ENCODE measurements at regions not wholly inside any gene's neighbourhood (a gene's known extent, or its start where the extent isn't known, plus 50 kb on each side); places are given as distances from the start of the nearest gene placed in this dataset.

DNA sequence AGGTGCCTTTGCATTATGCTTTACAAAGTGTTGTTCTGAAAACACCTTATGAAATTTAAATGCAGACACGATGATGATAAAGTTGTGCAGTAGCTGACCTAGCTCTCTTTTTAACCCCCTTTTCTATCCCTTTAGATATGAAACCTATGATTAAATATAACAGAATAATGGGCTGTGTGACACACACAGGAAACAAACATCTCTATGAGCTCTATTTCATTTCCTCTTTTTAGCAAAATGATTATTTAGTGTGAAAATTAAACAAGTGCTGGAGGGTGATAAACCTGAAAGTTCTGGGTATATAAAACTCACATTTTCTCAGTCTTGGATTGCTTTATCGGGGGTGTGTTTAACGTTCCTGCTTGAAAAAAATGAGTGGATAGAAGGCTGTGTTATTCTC is 1310.5 kb upstream of the CELF2 start:
- ChIA-PET POLR2A (no interaction called here), CTCF (no interaction called here)
- Histone ChIP-seq H3K9me1 (replicated peaks; ENCODE audit: control insufficient read depth, extremely low read depth, insufficient read depth, low read length) (no peaks in the 10 kb centered on the region), H3K36me3 (ENCODE audit: control insufficient read depth in 2 of 2, extremely low read depth in 1 of 2, insufficient read depth in 2 of 2, low read length in 2 of 2) (no peaks in the 10 kb centered on the region), H3K4me3 (replicated peaks in 1 of 3; ENCODE audit: insufficient read depth in 1 of 3, low read depth in 1 of 3, low read length in 3 of 3) (no peak overlapping the region), H3K27ac (ENCODE audit: insufficient read depth, low read depth, low read length) (no peak overlapping the region), H3K79me2 (ENCODE audit: control insufficient read depth, insufficient read depth, low read length) (no peaks in the 10 kb centered on the region), H3K4me1 (ENCODE audit: control insufficient read depth, extremely low read depth, insufficient read depth, low read length) (no peaks in the 10 kb centered on the region), H3K9me3 (replicated peaks; ENCODE audit: control insufficient read depth, insufficient read depth, low read length) (no peaks in the 10 kb centered on the region), H3K4me2 (ENCODE audit: insufficient read depth, low read length) (no peak overlapping the region), H2AFZ (ENCODE audit: low read depth, low read length) (no peak overlapping the region), H3K27me3 (ENCODE audit: control insufficient read depth in 2 of 2, insufficient read depth in 2 of 2, low read length in 2 of 2) (no peaks in the 10 kb centered on the region), H4K20me1 (replicated peaks; ENCODE audit: control insufficient read depth, extremely low read depth, insufficient read depth, low read length) (no peaks in the 10 kb centered on the region), H3K9ac (replicated peaks; ENCODE audit: extremely low read depth, insufficient read depth, low read length) (no peak overlapping the region)
- intact Hi-C loops (cut with micrococcal nuclease) (no loop called here), dilution Hi-C loops (cut with MboI; ENCODE audit: extremely low pct_ligation_motif_present, low sequenced_read_pairs) (no loop called here)
- TF ChIP-seq FOS (IDR thresholded peaks at IDR 0.05; ENCODE audit: borderline replicate concordance, insufficient read depth, low read length): no peak
- TF ChIP-seq POLR2A (IDR thresholded peaks at IDR 0.05; ENCODE audit: low read depth, low read length): no peak
- TF ChIP-seq, protein P1, sequence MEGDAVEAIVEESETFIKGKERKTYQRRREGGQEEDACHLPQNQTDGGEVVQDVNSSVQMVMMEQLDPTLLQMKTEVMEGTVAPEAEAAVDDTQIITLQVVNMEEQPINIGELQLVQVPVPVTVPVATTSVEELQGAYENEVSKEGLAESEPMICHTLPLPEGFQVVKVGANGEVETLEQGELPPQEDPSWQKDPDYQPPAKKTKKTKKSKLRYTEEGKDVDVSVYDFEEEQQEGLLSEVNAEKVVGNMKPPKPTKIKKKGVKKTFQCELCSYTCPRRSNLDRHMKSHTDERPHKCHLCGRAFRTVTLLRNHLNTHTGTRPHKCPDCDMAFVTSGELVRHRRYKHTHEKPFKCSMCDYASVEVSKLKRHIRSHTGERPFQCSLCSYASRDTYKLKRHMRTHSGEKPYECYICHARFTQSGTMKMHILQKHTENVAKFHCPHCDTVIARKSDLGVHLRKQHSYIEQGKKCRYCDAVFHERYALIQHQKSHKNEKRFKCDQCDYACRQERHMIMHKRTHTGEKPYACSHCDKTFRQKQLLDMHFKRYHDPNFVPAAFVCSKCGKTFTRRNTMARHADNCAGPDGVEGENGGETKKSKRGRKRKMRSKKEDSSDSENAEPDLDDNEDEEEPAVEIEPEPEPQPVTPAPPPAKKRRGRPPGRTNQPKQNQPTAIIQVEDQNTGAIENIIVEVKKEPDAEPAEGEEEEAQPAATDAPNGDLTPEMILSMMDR (IDR thresholded peaks at IDR 0.05; ENCODE audit: extremely low read depth in 1 of 2, insufficient read depth in 1 of 2, low read depth in 1 of 2, low read length in 2 of 2): no peak
- TF ChIP-seq GATA2 (IDR thresholded peaks at IDR 0.05; ENCODE audit: insufficient read depth, insufficient read length, low read depth, low read length): no peak
- FAIRE-seq: no peak
- no TSS peak for BruUV-seq (replicated peaks)
- DNase-seq (ENCODE audit: low read depth, low spot score): no peak

DNA sequence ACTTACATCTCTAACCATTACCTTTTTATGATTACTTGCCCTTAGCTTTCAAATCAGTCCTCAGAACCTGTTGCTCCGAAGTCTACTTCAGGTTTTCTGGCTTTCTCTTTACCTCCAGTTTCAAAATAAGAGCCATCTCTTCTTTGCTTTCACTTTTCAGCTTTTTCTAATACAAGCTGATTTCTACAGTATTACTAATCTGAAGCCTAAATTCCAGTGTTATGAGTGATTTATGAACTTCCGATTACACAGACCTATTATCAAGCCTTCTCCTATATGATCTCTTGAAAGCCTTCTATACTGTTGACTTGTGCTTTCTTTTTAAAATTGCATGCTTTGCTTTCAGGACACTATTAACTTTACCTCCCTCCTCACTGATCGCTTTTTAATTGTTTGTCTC is 1307.8 kb upstream of the CELF2 start:
- H3K36me3 ChIP-seq (ENCODE audit: control insufficient read depth in 2 of 2, extremely low read depth in 1 of 2, insufficient read depth in 2 of 2, low read length in 2 of 2): no peaks in the 10 kb centered on the region
- intact Hi-C loops (cut with micrococcal nuclease): no loop called here
- DNase-seq (ENCODE audit: low read depth, low spot score) (no peak), FAIRE-seq (no peak)
- BruUV-seq (replicated peaks): no TSS peak
- no peak for TF ChIP-seq MYC (IDR thresholded peaks at IDR 0.05; ENCODE audit: low read depth, low read length)
- no peak for TF ChIP-seq POLR2A (IDR thresholded peaks at IDR 0.05; ENCODE audit: low read depth, low read length)
- TF ChIP-seq, protein P1 (IDR thresholded peaks at IDR 0.05; ENCODE audit: extremely low read depth in 1 of 2, insufficient read depth in 1 of 2, low read depth in 1 of 2, low read length in 2 of 2): no peak
- no peak for TF ChIP-seq EZH2 (IDR thresholded peaks at IDR 0.05; ENCODE audit: borderline replicate concordance, low read depth, low read length, severe bottlenecking)
- no peak for TF ChIP-seq GATA2 (IDR thresholded peaks at IDR 0.05; ENCODE audit: insufficient read depth, insufficient read length, low read depth, low read length)
- no peak for TF ChIP-seq FOS (IDR thresholded peaks at IDR 0.05; ENCODE audit: borderline replicate concordance, insufficient read depth, low read length)
- no peak for TF ChIP-seq JUN (IDR thresholded peaks at IDR 0.05; ENCODE audit: borderline replicate concordance, insufficient read depth, insufficient read length, low read depth)
- no peak for TF ChIP-seq POLR2AphosphoS5 (IDR thresholded peaks at IDR 0.05; ENCODE audit: insufficient read depth, low read depth, low read length)
- TF ChIP-seq, protein P2, sequence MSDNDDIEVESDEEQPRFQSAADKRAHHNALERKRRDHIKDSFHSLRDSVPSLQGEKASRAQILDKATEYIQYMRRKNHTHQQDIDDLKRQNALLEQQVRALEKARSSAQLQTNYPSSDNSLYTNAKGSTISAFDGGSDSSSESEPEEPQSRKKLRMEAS (IDR thresholded peaks at IDR 0.05; ENCODE audit: insufficient read depth, insufficient read length): no peak
- dilution Hi-C loops (cut with MboI; ENCODE audit: extremely low pct_ligation_motif_present, low sequenced_read_pairs): no loop called here
- no peaks in the 10 kb centered on the region for H3K27me3 ChIP-seq (ENCODE audit: control insufficient read depth in 2 of 2, insufficient read depth in 2 of 2, low read length in 2 of 2)
- H3K4me3 ChIP-seq (replicated peaks in 1 of 3; ENCODE audit: insufficient read depth in 1 of 3, low read depth in 1 of 3, low read length in 3 of 3): no peak overlapping the region
- H2AFZ ChIP-seq (ENCODE audit: low read depth, low read length): no peak overlapping the region
- no peak overlapping the region for H3K4me2 ChIP-seq (ENCODE audit: insufficient read depth, low read length)
- no peaks in the 10 kb centered on the region for H4K20me1 ChIP-seq (replicated peaks; ENCODE audit: control insufficient read depth, extremely low read depth, insufficient read depth, low read length)
- no peak overlapping the region for H3K27ac ChIP-seq (ENCODE audit: insufficient read depth, low read depth, low read length)
- H3K9ac ChIP-seq (replicated peaks; ENCODE audit: extremely low read depth, insufficient read depth, low read length): no peak overlapping the region
- no peaks in the 10 kb centered on the region for H3K9me1 ChIP-seq (replicated peaks; ENCODE audit: control insufficient read depth, extremely low read depth, insufficient read depth, low read length)
- ChIA-PET POLR2A (no interaction called here), CTCF (interaction anchor here (0.6 kb wide), 1 partner anchor 420 kb away, joined by 5 read pairs; no protein-coding TSS in a partner anchor)
- no peaks in the 10 kb centered on the region for H3K79me2 ChIP-seq (ENCODE audit: control insufficient read depth, insufficient read depth, low read length)
- H3K9me3 ChIP-seq (replicated peaks; ENCODE audit: control insufficient read depth, insufficient read depth, low read length): no peaks in the 10 kb centered on the region
- no peaks in the 10 kb centered on the region for H3K4me1 ChIP-seq (ENCODE audit: control insufficient read depth, extremely low read depth, insufficient read depth, low read length)

All from endothelial cell of umbilical vein (primary cell).